H9 (cell line): ENCODE measurements at regions not wholly inside any gene's neighbourhood (a gene's known extent, or its start where the extent isn't known, plus 50 kb on each side); places are given as distances from the start of the nearest gene placed in this dataset.

Source experiments
- DNase-seq: peaks from one replicate; pipeline ENCODE4 v3.0.0-alpha.2; 2017
- H2AFZ ChIP-seq: one replicate; pipeline ENCODE4 v1.6.1; 2013; ENCODE audit warnings: mild to moderate bottlenecking, low read length, control low read depth, moderate library complexity
- H2AK5ac ChIP-seq: 2 replicates; pipeline ENCODE4 v1.6.1; 2013; ENCODE audit warnings: low read length, control low read depth, mixed read lengths; ENCODE audit not compliant: insufficient read length
- H2BK120ac ChIP-seq: one replicate; pipeline ENCODE4 v1.6.1; 2013; ENCODE audit warnings: low read depth, mild to moderate bottlenecking, low read length, control low read depth, inconsistent platforms; ENCODE audit not compliant: poor library complexity, severe bottlenecking
- H2BK12ac ChIP-seq: 2 replicates; pipeline ENCODE4 v1.6.1; 2013; ENCODE audit warnings: low read length, control low read depth, mixed read lengths, low read depth; ENCODE audit not compliant: insufficient read length
- H2BK15ac ChIP-seq: 2 replicates; pipeline ENCODE4 v1.6.1; 2013; ENCODE audit warnings: low read depth, low read length, control low read depth
- H2BK20ac ChIP-seq: one replicate; pipeline ENCODE4 v1.6.1; 2013; ENCODE audit warnings: low read depth, mild to moderate bottlenecking, low read length, control low read depth, inconsistent platforms; ENCODE audit not compliant: poor library complexity, severe bottlenecking
- H2BK5ac ChIP-seq: 2 replicates; pipeline ENCODE4 v1.6.1; 2013; ENCODE audit warnings: low read length, control low read depth, mixed read lengths; ENCODE audit not compliant: insufficient read length
- H3K14ac ChIP-seq: 2 replicates; pipeline ENCODE4 v1.6.1; 2013; ENCODE audit warnings: low read length, control low read depth; ENCODE audit not compliant: insufficient read depth
- H3K18ac ChIP-seq: 2 replicates; pipeline ENCODE4 v1.6.1; 2013; ENCODE audit warnings: low read depth, mild to moderate bottlenecking, mixed read lengths, low read length, control low read depth; ENCODE audit not compliant: insufficient read length
- H3K23ac ChIP-seq: 2 replicates; pipeline ENCODE4 v1.6.1; 2013; ENCODE audit warnings: low read length, control low read depth, mixed read lengths, low read depth; ENCODE audit not compliant: insufficient read length
- H3K23me2 ChIP-seq: 2 replicates; pipeline ENCODE4 v1.6.1; 2013; ENCODE audit warnings: low read depth, mild to moderate bottlenecking, mixed read lengths, low read length, control low read depth; ENCODE audit not compliant: insufficient read length, poor library complexity, severe bottlenecking
- H3K27ac ChIP-seq: 2 replicates; pipeline ENCODE4 v1.5.1; 2013; ENCODE audit warnings: low read length, control low read depth, mixed read lengths, low read depth; ENCODE audit not compliant: insufficient read length
- H3K27me3 ChIP-seq: 2 replicates; pipeline ENCODE4 v1.6.1; 2013; ENCODE audit warnings: low read length, control low read depth, inconsistent platforms; ENCODE audit not compliant: insufficient read depth
- H3K4ac ChIP-seq: 2 replicates; pipeline ENCODE4 v1.6.1; 2013; ENCODE audit warnings: low read depth, mild to moderate bottlenecking, control low read depth, inconsistent platforms, low read length, moderate library complexity
- H3K4me1 ChIP-seq: 2 replicates; pipeline ENCODE4 v1.6.1; 2013; ENCODE audit warnings: low read length, control low read depth, inconsistent platforms; ENCODE audit not compliant: insufficient read depth
- H3K4me2 ChIP-seq: 2 replicates; pipeline ENCODE4 v1.6.1; 2013; ENCODE audit warnings: low read length, control low read depth, mixed read lengths; ENCODE audit not compliant: insufficient read length, insufficient read depth
- H3K56ac ChIP-seq: 2 replicates; pipeline ENCODE4 v1.6.1; 2013; ENCODE audit warnings: low read depth, mild to moderate bottlenecking, mixed read lengths, low read length, control low read depth; ENCODE audit not compliant: insufficient read length
- H3K79me1 ChIP-seq: 2 replicates; pipeline ENCODE4 v1.6.1; 2013; ENCODE audit warnings: low read depth, mild to moderate bottlenecking, moderate library complexity, low read length, control low read depth, inconsistent platforms; ENCODE audit not compliant: insufficient read depth, poor library complexity, severe bottlenecking
- H3K79me2 ChIP-seq: 2 replicates; pipeline ENCODE4 v1.6.1; 2013; ENCODE audit warnings: low read length, control low read depth, inconsistent platforms; ENCODE audit not compliant: insufficient read depth
- H3K9ac ChIP-seq: 2 replicates; pipeline ENCODE4 v1.6.1; 2013; ENCODE audit warnings: low read length, control low read depth, mixed read lengths; ENCODE audit not compliant: insufficient read length; ENCODE audit errors: extremely low read depth
- H3K9me3 ChIP-seq: one replicate; pipeline ENCODE4 v1.6.1; 2013; ENCODE audit warnings: low read depth, low read length, inconsistent platforms; ENCODE audit not compliant: control insufficient read depth
- H3T11ph ChIP-seq: one replicate; pipeline ENCODE4 v1.6.1; 2013; ENCODE audit warnings: mild to moderate bottlenecking, low read length, control low read depth, inconsistent platforms
- H4K20me1 ChIP-seq: one replicate; pipeline ENCODE4 v1.6.1; 2013; ENCODE audit not compliant: control insufficient read depth, insufficient read length, insufficient read depth
- H4K5ac ChIP-seq: 2 replicates; pipeline ENCODE4 v1.6.1; 2013; ENCODE audit warnings: low read depth, mild to moderate bottlenecking, mixed read lengths, low read length, control low read depth; ENCODE audit not compliant: insufficient read length
- H4K8ac ChIP-seq: replicated peaks from 2 replicates; pipeline ENCODE4 v1.6.1; 2013; ENCODE audit warnings: low read length, control low read depth, mixed read lengths, low read depth; ENCODE audit not compliant: insufficient read length
- H4K91ac ChIP-seq: 2 replicates; pipeline ENCODE4 v1.6.1; 2013; ENCODE audit warnings: low read depth, mild to moderate bottlenecking, moderate library complexity, mixed read lengths, low read length, control low read depth; ENCODE audit not compliant: insufficient read length
- H3K27ac Mint-ChIP-seq, 3 experiments: 2 replicates in 2 of 3; 3 replicates in 1 of 3; pipeline ENCODE4 v1.8.0; 2020 to 2021; ENCODE audit warnings: mixed read lengths in 3 of 3, mild to moderate bottlenecking in 1 of 3, moderate library complexity in 1 of 3
- H3K27me3 Mint-ChIP-seq: 2 replicates; pipeline ENCODE4 v1.8.0; 2021; ENCODE audit warnings: low read depth, mild to moderate bottlenecking, moderate library complexity, mixed read lengths
- H3K36me3 Mint-ChIP-seq, 3 experiments: 2 replicates in 2 of 3; 3 replicates in 1 of 3; pipeline ENCODE4 v1.8.0; 2020 to 2021; ENCODE audit warnings: low read depth in 3 of 3, mixed read lengths in 3 of 3; ENCODE audit not compliant: insufficient read depth in 1 of 3
- H3K4me1 Mint-ChIP-seq, 2 experiments: 2 replicates each; pipeline ENCODE4 v1.8.0; 2020; ENCODE audit warnings: mixed read lengths in 2 of 2
- H3K4me3 Mint-ChIP-seq, 2 experiments: 2 replicates in 1 of 2; 3 replicates in 1 of 2; pipeline ENCODE4 v1.8.0; 2020 to 2021; ENCODE audit warnings: mild to moderate bottlenecking in 2 of 2, mixed read lengths in 2 of 2, moderate library complexity in 1 of 2
- H3K9me3 Mint-ChIP-seq, 2 experiments: 2 replicates in 1 of 2; 3 replicates in 1 of 2; pipeline ENCODE4 v1.8.0; 2020; ENCODE audit warnings: mild to moderate bottlenecking in 2 of 2, mixed read lengths in 2 of 2, moderate library complexity in 1 of 2
- WGBS: extraction: QIAGEN DNeasy Blood & Tissue Kit; methylation state at CpG from one replicate; pipeline ENCODE4 v1.1.7; 2013; ENCODE audit warnings: missing lambda C conversion rate, low lambda C conversion rate, mixed read lengths; ENCODE audit not compliant: insufficient read length; ENCODE audit errors: extremely low coverage; 5-methylcytosine and 5-hydroxymethylcytosine counted together
- TF ChIP-seq, protein P1 (sequence below): fragments of 200-600 bp; sonication (generic); conservative IDR thresholded peaks from 3 replicates; pipeline ENCODE4 v1.8.0; 2021; ENCODE audit warnings: antibody characterized with exemption, mild to moderate bottlenecking

DNA sequence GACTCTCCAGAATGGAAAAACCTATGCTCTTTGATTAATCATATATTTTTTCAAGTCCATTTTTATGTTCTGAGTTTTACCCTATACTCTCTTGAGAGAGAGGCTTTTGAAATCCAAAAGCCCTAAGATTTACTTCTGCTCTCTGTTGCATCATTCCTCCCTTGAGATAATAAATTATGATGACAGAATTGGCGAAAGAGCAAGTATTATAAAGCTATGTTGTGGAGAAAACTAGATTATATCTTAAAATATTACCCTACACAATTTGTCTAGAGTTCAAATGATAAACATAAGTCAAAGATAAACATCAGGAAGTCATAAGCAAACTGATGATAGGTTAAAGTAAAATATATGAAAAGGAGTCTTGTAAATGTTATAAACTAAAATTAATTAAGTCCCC is 293.4 kb upstream of the MME start:
- H2BK120ac ChIP-seq, result no peak overlapping the region
- no peak overlapping the region for H2BK20ac ChIP-seq
- no peaks in the 10 kb centered on the region for H3K9me3 ChIP-seq
- TF ChIP-seq, protein P1, sequence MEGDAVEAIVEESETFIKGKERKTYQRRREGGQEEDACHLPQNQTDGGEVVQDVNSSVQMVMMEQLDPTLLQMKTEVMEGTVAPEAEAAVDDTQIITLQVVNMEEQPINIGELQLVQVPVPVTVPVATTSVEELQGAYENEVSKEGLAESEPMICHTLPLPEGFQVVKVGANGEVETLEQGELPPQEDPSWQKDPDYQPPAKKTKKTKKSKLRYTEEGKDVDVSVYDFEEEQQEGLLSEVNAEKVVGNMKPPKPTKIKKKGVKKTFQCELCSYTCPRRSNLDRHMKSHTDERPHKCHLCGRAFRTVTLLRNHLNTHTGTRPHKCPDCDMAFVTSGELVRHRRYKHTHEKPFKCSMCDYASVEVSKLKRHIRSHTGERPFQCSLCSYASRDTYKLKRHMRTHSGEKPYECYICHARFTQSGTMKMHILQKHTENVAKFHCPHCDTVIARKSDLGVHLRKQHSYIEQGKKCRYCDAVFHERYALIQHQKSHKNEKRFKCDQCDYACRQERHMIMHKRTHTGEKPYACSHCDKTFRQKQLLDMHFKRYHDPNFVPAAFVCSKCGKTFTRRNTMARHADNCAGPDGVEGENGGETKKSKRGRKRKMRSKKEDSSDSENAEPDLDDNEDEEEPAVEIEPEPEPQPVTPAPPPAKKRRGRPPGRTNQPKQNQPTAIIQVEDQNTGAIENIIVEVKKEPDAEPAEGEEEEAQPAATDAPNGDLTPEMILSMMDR, result no peak
- no CpG with 5 or more reads among the region's 1 CpG for WGBS
- no peak overlapping the region for H3K27ac ChIP-seq
- DNase-seq, result no peak
- Mint-ChIP-seq H3K9me3 (no peaks in the 10 kb centered on the region), H3K4me3 (no peak overlapping the region), H3K27me3 (no peaks in the 10 kb centered on the region), H3K27ac (no peak overlapping the region), H3K36me3 (no peaks in the 10 kb centered on the region), H3K4me1 (no peaks in the 10 kb centered on the region)
- no peak overlapping the region for H3K56ac ChIP-seq
- no peak overlapping the region for H3K23ac ChIP-seq
- H3K79me1 ChIP-seq, result no peaks in the 10 kb centered on the region
- H2BK12ac ChIP-seq, result no peak overlapping the region
- H3K23me2 ChIP-seq, result no peaks in the 10 kb centered on the region
- no peak overlapping the region for H3K4me2 ChIP-seq
- no peaks in the 10 kb centered on the region for H3K79me2 ChIP-seq
- H4K91ac ChIP-seq, result no peak overlapping the region
- H3T11ph ChIP-seq, result no peak overlapping the region
- no peaks in the 10 kb centered on the region for H3K27me3 ChIP-seq
- no peak overlapping the region for H4K5ac ChIP-seq
- H4K8ac ChIP-seq, result no peak overlapping the region
- no peak overlapping the region for H2AFZ ChIP-seq
- H2BK5ac ChIP-seq, result no peak overlapping the region
- H2BK15ac ChIP-seq, result no peak overlapping the region
- no peak overlapping the region for H2AK5ac ChIP-seq
- no peak overlapping the region for H3K9ac ChIP-seq
- no peak overlapping the region for H3K4ac ChIP-seq
- no peak overlapping the region for H3K14ac ChIP-seq
- H4K20me1 ChIP-seq, result no peaks in the 10 kb centered on the region
- H3K18ac ChIP-seq, result no peak overlapping the region
- no peaks in the 10 kb centered on the region for H3K4me1 ChIP-seq
